Memory B cell (primary cell): ENCODE measurements at regions not wholly inside any gene's neighbourhood (a gene's known extent, or its start where the extent isn't known, plus 50 kb on each side); places are given as distances from the start of the nearest gene placed in this dataset.

Experiments
- ATAC-seq: fragments of 150-1000 bp; cut with Tn5 transposase; 2 replicates; pipeline ENCODE4 v1.10.0; 2021; ENCODE audit warnings: low read depth, mild to moderate bottlenecking, moderate library complexity
- DNase-seq, 2 donors: peaks; one replicate each; pipeline ENCODE4 v3.0.0; 2022; ENCODE audit warnings: low spot score in 2 of 2
- H3K27ac Mint-ChIP-seq: one replicate; pipeline ENCODE4 v1.8.0; 2022; ENCODE audit warnings: mild to moderate bottlenecking, moderate library complexity, mixed read lengths
- H3K27me3 Mint-ChIP-seq: one replicate; pipeline ENCODE4 v1.8.0; 2022; ENCODE audit warnings: mixed read lengths
- H3K36me3 Mint-ChIP-seq: one replicate; pipeline ENCODE4 v1.8.0; 2022; ENCODE audit warnings: mild to moderate bottlenecking, mixed read lengths
- H3K4me1 Mint-ChIP-seq: one replicate; pipeline ENCODE4 v1.8.0; 2022; ENCODE audit warnings: mixed read lengths
- H3K4me3 Mint-ChIP-seq: one replicate; pipeline ENCODE4 v1.8.0; 2022; ENCODE audit warnings: mild to moderate bottlenecking, moderate library complexity, mixed read lengths
- H3K9me3 Mint-ChIP-seq: one replicate; pipeline ENCODE4 v1.8.0; 2022; ENCODE audit warnings: mixed read lengths

- no peak overlapping the region for H3K4me3 Mint-ChIP-seq
- H3K4me1 Mint-ChIP-seq = no peaks in the 10 kb centered on the region
- H3K36me3 Mint-ChIP-seq = no peaks in the 10 kb centered on the region
- H3K9me3 Mint-ChIP-seq = no peaks in the 10 kb centered on the region
- ATAC-seq = no peak
- DNase-seq = no peak
- H3K27ac Mint-ChIP-seq = no peak overlapping the region
- H3K27me3 Mint-ChIP-seq = peaks cover 9% of the 10 kb centered on the region
Observed at GRCh38 chr2:199677881-199678280, 173.1 kb downstream of the FTCDNL1 start.

- no peak overlapping the region for H3K4me3 Mint-ChIP-seq
- H3K9me3 Mint-ChIP-seq = no peaks in the 10 kb centered on the region
- H3K27ac Mint-ChIP-seq = no peak overlapping the region
- no peaks in the 10 kb centered on the region for H3K36me3 Mint-ChIP-seq
- ATAC-seq = no peak
- no peaks in the 10 kb centered on the region for H3K4me1 Mint-ChIP-seq
- peaks cover 2% of the 10 kb centered on the region for H3K27me3 Mint-ChIP-seq
- no peak for DNase-seq
Observed at GRCh38 chr2:199668645-199669044, 182.3 kb downstream of the FTCDNL1 start.

DNA sequence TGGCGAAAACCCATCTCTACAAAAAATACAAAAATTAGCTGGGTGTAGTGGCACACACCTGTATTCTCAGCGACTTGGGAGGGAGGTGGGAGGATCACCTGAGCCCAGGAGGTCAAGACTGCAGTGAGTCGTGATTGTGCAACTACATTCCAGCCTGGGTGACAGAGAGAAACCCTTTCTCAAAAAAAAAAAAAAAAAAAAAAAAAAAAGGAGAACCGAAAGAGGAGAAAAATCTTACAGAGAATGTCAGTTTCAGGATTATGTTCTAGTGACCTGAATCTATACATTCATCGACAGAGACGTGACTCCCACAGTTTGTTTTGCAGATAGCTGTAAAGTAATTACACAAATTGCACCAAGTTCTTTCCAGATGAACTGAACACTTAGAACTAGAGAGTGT is 187.8 kb downstream of the FTCDNL1 start:
- no peak for DNase-seq

DNA sequence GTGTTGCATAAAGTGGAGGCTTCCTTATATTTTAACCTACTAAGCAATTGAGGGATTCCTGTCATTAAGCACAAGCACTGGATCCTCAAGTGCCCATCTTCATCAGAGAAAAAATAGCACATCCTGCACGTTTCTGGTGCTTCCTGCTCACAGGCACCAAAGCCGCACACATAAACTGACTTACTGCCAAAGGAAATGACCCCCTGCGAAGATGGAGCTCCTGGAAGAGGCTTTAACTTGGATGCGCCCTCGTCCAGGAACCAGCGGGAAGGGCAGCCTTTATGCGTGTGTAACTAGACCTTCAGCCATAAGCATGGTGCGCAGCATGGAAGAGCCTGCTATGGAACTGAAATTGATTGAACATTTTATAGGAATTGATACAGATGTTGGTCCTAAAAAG is 188.7 kb downstream of the FTCDNL1 start:
- Mint-ChIP-seq H3K4me3 (no peak overlapping the region), H3K36me3 (peaks cover under 1% of the 10 kb centered on the region), H3K4me1 (no peaks in the 10 kb centered on the region), H3K9me3 (peaks cover 3% of the 10 kb centered on the region), H3K27ac (no peak overlapping the region), H3K27me3 (peaks cover 6% of the 10 kb centered on the region)
- no peak for DNase-seq
- ATAC-seq = no peak

More for the DNA sequence above, 187.8 kb downstream of the FTCDNL1 start:
- no peak for ATAC-seq
- Mint-ChIP-seq H3K27me3 (peaks cover 6% of the 10 kb centered on the region), H3K4me3 (no peak overlapping the region), H3K27ac (no peak overlapping the region), H3K9me3 (no peaks in the 10 kb centered on the region), H3K4me1 (no peaks in the 10 kb centered on the region), H3K36me3 (no peaks in the 10 kb centered on the region)

GRCh38 chr2:199660167-199660566 is 190.8 kb downstream of the FTCDNL1 start:
- Mint-ChIP-seq H3K36me3 (peaks cover 4% of the 10 kb centered on the region), H3K4me3 (no peak overlapping the region), H3K27me3 (peaks cover 10% of the 10 kb centered on the region), H3K4me1 (no peaks in the 10 kb centered on the region), H3K27ac (no peak overlapping the region), H3K9me3 (peaks cover 12% of the 10 kb centered on the region)
- no peak for DNase-seq
- ATAC-seq = no peak

DNA sequence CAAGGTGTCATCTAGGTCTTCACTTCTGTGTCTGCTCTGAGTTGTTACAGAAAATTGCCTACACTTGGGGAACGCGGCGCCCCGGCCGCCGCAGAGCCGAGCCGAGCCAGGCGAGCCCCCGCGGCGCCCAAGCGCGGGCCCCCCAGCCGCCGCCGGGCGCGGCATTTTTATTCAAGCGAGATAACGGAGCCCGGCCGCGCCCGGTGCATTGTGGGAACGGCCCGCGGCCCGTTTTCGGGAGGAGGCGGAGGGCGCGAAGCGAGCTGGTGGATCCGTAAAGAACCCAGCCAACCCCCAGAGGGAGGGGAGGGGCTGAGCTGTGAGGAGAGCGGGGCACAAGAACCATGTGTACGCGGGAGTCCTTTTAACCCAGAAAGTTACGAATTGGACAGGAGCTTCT is 191.8 kb downstream of the FTCDNL1 start:
- ATAC-seq = no peak
- Mint-ChIP-seq H3K4me1 (no peaks in the 10 kb centered on the region), H3K27ac (no peak overlapping the region), H3K36me3 (peaks cover 4% of the 10 kb centered on the region), H3K9me3 (peaks cover 12% of the 10 kb centered on the region), H3K27me3 (peaks cover 10% of the 10 kb centered on the region), H3K4me3 (no peak overlapping the region)
- no peak for DNase-seq

GRCh38 chr2:199646439-199646838 is 188.7 kb upstream of the SATB2 start:
- no peak for ATAC-seq

GRCh38 chr2:199631129-199631528 is 173.4 kb upstream of the SATB2 start:
- H3K27ac Mint-ChIP-seq = no peak overlapping the region
- H3K9me3 Mint-ChIP-seq = no peaks in the 10 kb centered on the region
- no peak overlapping the region for H3K4me3 Mint-ChIP-seq
- DNase-seq (no peak), ATAC-seq (no peak)
- no peaks in the 10 kb centered on the region for H3K27me3 Mint-ChIP-seq
- no peaks in the 10 kb centered on the region for H3K4me1 Mint-ChIP-seq
- H3K36me3 Mint-ChIP-seq = no peaks in the 10 kb centered on the region

More at GRCh38 chr2:199646439-199646838, 188.7 kb upstream of the SATB2 start:
- Mint-ChIP-seq H3K9me3 (peaks cover 1% of the 10 kb centered on the region), H3K4me3 (no peak overlapping the region), H3K4me1 (no peaks in the 10 kb centered on the region), H3K27me3 (peaks cover 4% of the 10 kb centered on the region), H3K36me3 (no peaks in the 10 kb centered on the region), H3K27ac (no peak overlapping the region)
- no peak for DNase-seq

DNA sequence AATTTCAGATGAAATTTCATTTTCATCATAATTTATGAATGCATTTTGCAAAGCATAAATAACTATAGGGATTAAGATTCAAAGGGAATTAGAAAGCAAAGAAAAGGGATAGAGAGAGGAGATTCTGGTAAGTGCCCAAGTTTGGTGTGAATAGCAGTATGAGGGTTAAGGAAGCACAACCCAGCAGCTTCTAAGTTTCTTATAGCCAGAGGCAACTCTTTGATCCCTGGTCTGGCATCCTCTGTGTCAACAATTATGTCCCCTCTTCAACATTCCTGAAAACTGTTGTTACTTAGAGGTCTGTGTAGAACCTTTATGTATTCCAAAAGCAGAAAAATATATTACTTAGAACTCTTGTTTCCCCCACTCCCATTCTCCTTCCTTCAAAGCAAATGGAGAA is 171.6 kb upstream of the SATB2 start:
- DNase-seq (no peak), ATAC-seq (no peak)
- Mint-ChIP-seq H3K4me3 (no peak overlapping the region), H3K27ac (no peak overlapping the region), H3K27me3 (peaks cover 4% of the 10 kb centered on the region), H3K36me3 (no peaks in the 10 kb centered on the region), H3K9me3 (no peaks in the 10 kb centered on the region), H3K4me1 (no peaks in the 10 kb centered on the region)

DNA sequence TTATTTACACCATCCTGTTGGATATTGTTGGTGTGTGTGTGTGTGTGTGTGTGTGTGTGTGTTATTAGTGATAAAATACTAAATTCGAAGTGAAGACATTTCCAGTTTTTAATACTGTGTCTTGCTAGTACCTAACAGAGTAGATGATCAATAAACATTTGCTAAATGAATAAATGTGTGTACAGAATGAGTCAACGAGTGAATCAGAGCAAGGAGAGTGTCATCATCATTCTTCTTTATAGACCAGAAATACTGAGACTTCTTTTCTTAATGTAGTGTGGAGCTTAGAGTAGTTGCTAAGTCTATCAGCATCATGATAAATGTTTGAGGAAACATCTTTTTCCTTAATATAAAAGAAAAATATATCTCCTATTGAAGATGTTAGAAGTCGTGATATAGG is 169.7 kb upstream of the SATB2 start:
- Mint-ChIP-seq H3K4me1 (no peaks in the 10 kb centered on the region), H3K27ac (no peak overlapping the region), H3K4me3 (no peak overlapping the region), H3K9me3 (no peaks in the 10 kb centered on the region), H3K27me3 (peaks cover 4% of the 10 kb centered on the region), H3K36me3 (no peaks in the 10 kb centered on the region)
- ATAC-seq (no peak), DNase-seq (no peak)

- peaks cover 4% of the 10 kb centered on the region for H3K27me3 Mint-ChIP-seq
- DNase-seq = no peak
- ATAC-seq = no peak
- no peaks in the 10 kb centered on the region for H3K9me3 Mint-ChIP-seq
- no peaks in the 10 kb centered on the region for H3K4me1 Mint-ChIP-seq
- no peaks in the 10 kb centered on the region for H3K36me3 Mint-ChIP-seq
- H3K27ac Mint-ChIP-seq = no peak overlapping the region
- H3K4me3 Mint-ChIP-seq = no peak overlapping the region
Observed at GRCh38 chr2:199624958-199625357, 167.2 kb upstream of the SATB2 start.

GRCh38 chr2:199612509-199613130 is 154.9 kb upstream of the SATB2 start:
- no peak for DNase-seq
- H3K9me3 Mint-ChIP-seq = no peaks in the 10 kb centered on the region
- H3K27me3 Mint-ChIP-seq = peaks cover 2% of the 10 kb centered on the region
- H3K27ac Mint-ChIP-seq = no peak overlapping the region
- H3K4me3 Mint-ChIP-seq = no peak overlapping the region
- ATAC-seq = no peak
- H3K4me1 Mint-ChIP-seq = no peaks in the 10 kb centered on the region
- no peaks in the 10 kb centered on the region for H3K36me3 Mint-ChIP-seq

DNA sequence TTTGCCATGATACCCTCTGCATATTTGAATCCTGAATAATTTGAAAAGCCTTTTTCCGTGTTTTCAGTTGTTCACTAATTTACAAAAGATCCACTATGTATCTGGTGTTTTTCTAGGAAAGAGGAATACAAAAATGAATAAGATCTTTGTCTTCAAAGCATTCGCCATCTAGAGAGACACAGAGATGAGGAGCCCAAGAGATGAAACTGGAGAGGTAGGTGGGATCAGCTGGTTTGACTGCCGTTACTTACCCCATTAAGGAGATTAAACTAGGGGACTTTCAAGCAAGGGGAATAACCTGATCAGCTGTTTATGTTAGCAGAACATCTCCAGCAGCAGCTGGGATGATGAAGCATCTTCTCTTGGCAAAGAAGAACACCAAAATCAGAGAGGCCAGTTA is 150.2 kb upstream of the SATB2 start:
- ATAC-seq (no peak), DNase-seq (no peak)
- Mint-ChIP-seq H3K9me3 (no peaks in the 10 kb centered on the region), H3K27me3 (peaks cover 2% of the 10 kb centered on the region), H3K4me3 (no peak overlapping the region), H3K36me3 (no peaks in the 10 kb centered on the region), H3K4me1 (no peaks in the 10 kb centered on the region), H3K27ac (no peak overlapping the region)

GRCh38 chr2:199606193-199606780 is 148.5 kb upstream of the SATB2 start:
- H3K36me3 Mint-ChIP-seq = no peaks in the 10 kb centered on the region
- H3K27me3 Mint-ChIP-seq = peaks cover 3% of the 10 kb centered on the region
- peaks cover 1% of the 10 kb centered on the region for H3K9me3 Mint-ChIP-seq
- no peak for DNase-seq
- ATAC-seq = no peak
- no peak overlapping the region for H3K27ac Mint-ChIP-seq
- H3K4me3 Mint-ChIP-seq = no peak overlapping the region
- no peaks in the 10 kb centered on the region for H3K4me1 Mint-ChIP-seq

GRCh38 chr2:199603721-199604291 is 146.1 kb upstream of the SATB2 start:
- Mint-ChIP-seq H3K4me1 (no peaks in the 10 kb centered on the region), H3K27me3 (peaks cover 3% of the 10 kb centered on the region), H3K27ac (no peak overlapping the region), H3K36me3 (no peaks in the 10 kb centered on the region), H3K4me3 (no peak overlapping the region), H3K9me3 (peaks cover 1% of the 10 kb centered on the region)
- DNase-seq (no peak), ATAC-seq (no peak)
